HFF-Myc (cell line): ENCODE measurements at regions not wholly inside any gene's neighbourhood (a gene's known extent, or its start where the extent isn't known, plus 50 kb on each side); places are given as distances from the start of the nearest gene placed in this dataset.

ENCODE experiments used
- DNase-seq: peaks from one replicate; pipeline ENCODE4 v3.0.0-alpha.2; 2011; ENCODE audit warnings: low read depth; ENCODE audit errors: extremely low read depth
- H3K4me3 ChIP-seq: replicated peaks from 2 replicates; pipeline ENCODE4 v1.5.1; 2011; ENCODE audit warnings: low read depth, mild to moderate bottlenecking, control low read depth, low read length
- TF ChIP-seq, protein P1 (sequence below): IDR thresholded peaks from 2 replicates; pipeline ENCODE4 v1.5.1; 2012; ENCODE audit warnings: mild to moderate bottlenecking, low read depth, low read length, control low read depth; ENCODE audit errors: missing control alignments

DNA sequence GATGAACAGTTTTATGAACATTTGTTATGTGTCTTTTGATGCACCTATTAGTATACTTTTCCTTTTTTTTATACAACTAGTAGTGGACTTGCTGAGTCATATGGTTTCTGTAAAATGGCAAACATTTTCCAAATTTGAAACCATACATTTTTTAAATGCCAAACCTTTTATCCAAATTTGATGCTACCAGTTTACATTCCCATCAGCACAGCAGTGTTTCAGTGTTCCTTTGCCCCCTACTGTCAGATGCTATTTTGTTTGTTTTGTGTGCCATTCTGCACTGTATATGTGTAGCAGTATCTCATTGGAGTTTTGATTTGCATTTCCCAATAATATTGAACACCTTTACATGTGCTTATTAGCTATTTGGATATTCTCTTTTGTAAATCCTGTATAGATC lies 219.4 kb downstream of the TANC2 start:
- DNase-seq = no peak
- H3K4me3 ChIP-seq = no peak overlapping the region
- TF ChIP-seq, protein P1, sequence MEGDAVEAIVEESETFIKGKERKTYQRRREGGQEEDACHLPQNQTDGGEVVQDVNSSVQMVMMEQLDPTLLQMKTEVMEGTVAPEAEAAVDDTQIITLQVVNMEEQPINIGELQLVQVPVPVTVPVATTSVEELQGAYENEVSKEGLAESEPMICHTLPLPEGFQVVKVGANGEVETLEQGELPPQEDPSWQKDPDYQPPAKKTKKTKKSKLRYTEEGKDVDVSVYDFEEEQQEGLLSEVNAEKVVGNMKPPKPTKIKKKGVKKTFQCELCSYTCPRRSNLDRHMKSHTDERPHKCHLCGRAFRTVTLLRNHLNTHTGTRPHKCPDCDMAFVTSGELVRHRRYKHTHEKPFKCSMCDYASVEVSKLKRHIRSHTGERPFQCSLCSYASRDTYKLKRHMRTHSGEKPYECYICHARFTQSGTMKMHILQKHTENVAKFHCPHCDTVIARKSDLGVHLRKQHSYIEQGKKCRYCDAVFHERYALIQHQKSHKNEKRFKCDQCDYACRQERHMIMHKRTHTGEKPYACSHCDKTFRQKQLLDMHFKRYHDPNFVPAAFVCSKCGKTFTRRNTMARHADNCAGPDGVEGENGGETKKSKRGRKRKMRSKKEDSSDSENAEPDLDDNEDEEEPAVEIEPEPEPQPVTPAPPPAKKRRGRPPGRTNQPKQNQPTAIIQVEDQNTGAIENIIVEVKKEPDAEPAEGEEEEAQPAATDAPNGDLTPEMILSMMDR = no peak

DNA sequence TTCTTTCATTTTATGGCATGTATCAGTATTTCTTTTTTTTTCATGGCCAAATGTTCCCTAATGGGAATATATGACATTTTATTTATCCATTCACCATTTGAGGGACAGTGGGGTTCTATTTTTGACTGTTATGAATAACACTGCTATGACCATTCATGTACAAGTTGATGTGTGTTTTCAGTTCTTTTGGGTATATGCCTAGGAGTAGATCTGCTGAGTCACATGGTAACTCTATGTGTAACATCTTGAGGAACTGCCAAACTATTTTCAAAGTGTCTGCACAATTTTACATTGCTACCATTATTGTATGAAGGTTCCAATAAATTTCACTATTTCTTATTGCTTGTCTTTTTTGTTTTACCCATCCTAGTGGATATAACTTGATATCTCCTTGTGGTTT lies 223.0 kb downstream of the TANC2 start:
- no peak for DNase-seq
- H3K4me3 ChIP-seq = no peak overlapping the region
- TF ChIP-seq, protein P1 = no peak

DNA sequence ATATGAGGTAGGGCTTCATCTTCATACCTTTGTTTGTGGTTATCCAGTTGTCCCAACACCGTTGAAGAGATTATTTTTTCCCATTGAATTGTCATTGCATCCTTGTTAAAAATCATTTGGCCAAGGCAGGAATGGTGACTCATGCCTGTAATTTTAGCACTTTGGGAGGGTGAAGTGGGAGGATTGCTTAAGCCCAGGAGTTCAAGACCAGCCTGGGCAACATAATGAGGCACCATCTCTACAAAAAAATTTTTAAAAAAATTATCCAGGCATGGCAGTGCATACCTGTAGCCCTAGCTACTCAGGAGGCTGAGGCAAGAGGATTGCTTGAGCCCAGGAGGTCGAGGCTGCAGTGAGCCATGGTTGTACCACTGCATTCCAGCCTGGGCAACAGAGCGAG lies 223.9 kb downstream of the TANC2 start:
- no peak for DNase-seq
- H3K4me3 ChIP-seq = no peak overlapping the region
- TF ChIP-seq, protein P1 = no peak

DNA sequence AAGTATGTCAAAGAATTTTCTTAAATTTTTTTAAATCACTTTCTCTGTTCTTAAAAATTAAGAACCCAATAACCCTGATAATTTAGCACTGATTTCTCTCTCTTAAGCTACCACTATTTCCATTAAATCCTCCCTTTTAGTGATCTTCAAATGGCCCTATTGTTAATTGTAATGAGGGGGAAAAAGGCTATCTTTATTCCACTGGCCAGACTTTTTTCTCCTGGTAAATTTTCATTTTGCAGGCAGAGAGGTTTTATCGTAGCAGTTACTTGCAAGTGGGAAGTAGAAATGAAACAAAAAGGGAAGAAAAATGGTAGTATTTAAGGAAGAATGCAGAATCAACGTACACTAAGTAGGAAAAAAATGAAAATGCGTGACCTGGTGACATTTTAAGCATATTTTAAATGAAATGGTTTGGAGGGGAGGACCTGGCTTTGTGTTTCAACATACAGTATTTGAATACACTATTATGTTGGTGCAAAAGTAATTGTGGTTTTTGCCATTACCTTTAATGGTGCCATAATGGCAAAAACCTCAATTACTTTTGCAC lies 224.9 kb downstream of the TANC2 start:
- TF ChIP-seq, protein P1 = no peak
- H3K4me3 ChIP-seq = no peak overlapping the region
- DNase-seq = no peak

DNA sequence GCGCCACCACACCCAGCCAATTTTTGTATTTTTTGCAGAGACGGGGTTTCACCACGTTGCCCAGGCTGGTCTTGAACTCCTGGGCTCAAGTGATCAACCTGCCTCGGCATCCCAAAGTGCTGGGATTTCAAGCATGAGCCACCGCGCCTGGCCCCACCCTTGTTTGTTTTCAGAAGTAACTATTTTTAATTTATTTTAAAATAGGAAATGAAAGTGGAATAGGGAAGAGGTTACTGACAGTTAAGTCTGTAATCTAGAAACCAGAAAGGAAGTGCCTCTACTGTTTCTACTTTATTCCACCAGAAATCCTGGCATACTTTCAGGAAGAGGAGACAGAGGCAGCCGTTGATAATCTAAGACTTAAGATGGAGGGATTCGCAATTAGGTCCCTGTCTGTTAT lies 225.6 kb downstream of the TANC2 start:
- H3K4me3 ChIP-seq = no peak overlapping the region
- TF ChIP-seq, protein P1 = no peak
- no peak for DNase-seq

DNA sequence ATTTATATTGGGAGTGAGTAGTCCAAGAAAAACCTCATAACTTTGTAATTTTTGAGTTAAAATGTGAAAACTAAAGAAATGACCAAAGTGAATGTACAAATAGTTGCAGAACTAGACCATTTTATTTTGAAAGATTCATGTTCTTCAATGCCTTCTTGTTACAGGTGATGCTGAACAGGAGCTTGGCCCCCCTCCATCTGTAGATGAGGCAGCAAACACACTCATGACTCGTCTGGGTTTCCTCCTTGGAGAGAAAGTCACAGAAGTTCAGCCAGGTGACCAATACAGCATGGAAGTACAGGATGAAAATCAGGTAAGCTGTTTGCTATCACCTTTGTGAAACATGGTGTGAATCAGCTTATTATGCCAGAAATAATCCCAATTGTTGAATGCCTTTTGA lies 227.8 kb downstream of the TANC2 start:
- DNase-seq = no peak
- TF ChIP-seq, protein P1 = no peak
- H3K4me3 ChIP-seq = no peak overlapping the region

DNA sequence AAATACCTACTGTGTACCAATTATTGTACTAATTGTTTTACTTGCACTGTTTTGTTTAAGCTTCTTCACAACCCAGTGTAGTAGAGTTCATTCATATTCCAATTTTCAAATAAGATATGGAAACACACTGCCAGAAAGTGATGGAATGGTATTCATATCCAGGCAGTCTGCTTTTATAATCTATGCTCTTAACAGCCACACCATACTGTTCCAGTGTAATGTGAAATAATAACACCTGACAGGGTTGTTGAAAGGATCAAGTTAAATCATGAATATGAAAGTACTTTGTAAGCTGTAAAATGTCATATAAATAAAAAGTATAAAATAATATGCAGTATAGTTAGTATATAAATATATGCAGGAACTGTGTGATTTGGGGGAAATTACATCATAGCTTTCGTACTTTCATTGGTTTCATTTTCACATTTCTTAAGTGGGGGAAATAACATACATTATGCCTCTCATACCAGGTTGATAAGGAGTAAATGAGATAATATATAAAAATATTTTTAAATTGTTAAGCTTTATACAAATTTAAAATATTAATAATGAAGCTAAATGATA lies 230.8 kb downstream of the TANC2 start:
- H3K4me3 ChIP-seq = no peak overlapping the region
- TF ChIP-seq, protein P1 = no peak
- DNase-seq = no peak
